ENCODE measurements at regions not wholly inside any gene's neighbourhood (a gene's known extent, or its start where the extent isn't known, plus 50 kb on each side); places are given as distances from the start of the nearest gene placed in this dataset.

DNA sequence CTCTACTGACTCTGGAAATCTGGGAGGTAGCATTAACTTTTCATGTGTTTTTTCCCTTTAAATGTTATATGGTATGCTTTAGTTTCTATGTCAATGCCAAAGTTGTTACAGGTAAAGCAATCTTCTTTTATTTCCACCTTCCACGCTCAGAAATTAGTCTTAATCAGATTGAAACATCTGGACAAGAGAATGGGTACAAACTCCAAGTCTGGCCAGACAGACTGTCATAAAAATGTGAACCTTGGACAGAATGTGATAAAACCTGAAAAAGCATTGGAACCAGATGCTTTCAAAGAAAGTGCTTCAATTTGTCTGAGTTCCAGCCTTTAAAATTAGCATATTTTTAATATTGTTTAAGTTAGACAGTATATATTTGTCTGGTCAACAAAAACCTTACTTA lies 110.7 kb upstream of the P2RY1 start:
- Histone ChIP-seq H2BK15ac (ENCODE audit: low read depth, low read length) (no peak overlapping the region), H4K20me1 (ENCODE audit: control insufficient read depth, insufficient read depth, insufficient read length) (no peaks in the 10 kb centered on the region), H3K9ac (ENCODE audit: extremely low read depth, insufficient read length, low read length) (no peak overlapping the region), H2AFZ (ENCODE audit: low read length) (no peak overlapping the region), H4K5ac (ENCODE audit: insufficient read length, low read depth, low read length) (no peak overlapping the region), H2BK12ac (ENCODE audit: insufficient read length, low read depth, low read length) (no peak overlapping the region), H3K56ac (ENCODE audit: insufficient read length, low read depth, low read length) (no peak overlapping the region), H4K91ac (ENCODE audit: insufficient read length, low read depth, low read length) (no peak overlapping the region), H3K14ac (ENCODE audit: insufficient read depth, low read length) (no peak overlapping the region), H3K4me2 (ENCODE audit: insufficient read depth, insufficient read length, low read length) (no peak overlapping the region), H2BK5ac (ENCODE audit: insufficient read length, low read length) (no peak overlapping the region), H3K79me2 (ENCODE audit: insufficient read depth, low read length) (no peaks in the 10 kb centered on the region), H3K23me2 (ENCODE audit: insufficient read length, low read depth, low read length, poor library complexity, severe bottlenecking) (no peaks in the 10 kb centered on the region), H3K27ac (ENCODE audit: insufficient read length, low read depth, low read length) (no peak overlapping the region), H3K23ac (ENCODE audit: insufficient read length, low read depth, low read length) (no peak overlapping the region), H3K79me1 (ENCODE audit: insufficient read depth, low read depth, low read length, poor library complexity, severe bottlenecking) (no peaks in the 10 kb centered on the region), H2BK20ac (ENCODE audit: low read depth, low read length, poor library complexity, severe bottlenecking) (no peak overlapping the region), H4K8ac (replicated peaks; ENCODE audit: insufficient read length, low read depth, low read length) (no peak overlapping the region), H3K9me3 (ENCODE audit: control insufficient read depth, low read depth, low read length) (no peaks in the 10 kb centered on the region), H3K18ac (ENCODE audit: insufficient read length, low read depth, low read length) (no peak overlapping the region), H3T11ph (ENCODE audit: low read length) (no peak overlapping the region), H2AK5ac (ENCODE audit: insufficient read length, low read length) (no peak overlapping the region), H3K4ac (ENCODE audit: low read depth, low read length) (no peak overlapping the region), H3K4me1 (ENCODE audit: insufficient read depth, low read length) (peaks cover 7% of the 10 kb centered on the region; the same call in 1 of the 2 replicates), H3K27me3 (ENCODE audit: insufficient read depth, low read length) (no peaks in the 10 kb centered on the region), H2BK120ac (ENCODE audit: low read depth, low read length, poor library complexity, severe bottlenecking) (no peak overlapping the region)
- H3K27ac Mint-ChIP-seq: no peak overlapping the region
- no peak for DNase-seq
- peaks cover 3 to 8% (median 7%) of the 10 kb centered on the region in 3 experiments for H3K36me3 Mint-ChIP-seq (ENCODE audit: insufficient read depth in 1 of 3, low read depth in 3 of 3)
- H3K9me3 Mint-ChIP-seq: peaks cover 7 to 9% of the 10 kb centered on the region in 2 experiments
- TF ChIP-seq, protein P1, sequence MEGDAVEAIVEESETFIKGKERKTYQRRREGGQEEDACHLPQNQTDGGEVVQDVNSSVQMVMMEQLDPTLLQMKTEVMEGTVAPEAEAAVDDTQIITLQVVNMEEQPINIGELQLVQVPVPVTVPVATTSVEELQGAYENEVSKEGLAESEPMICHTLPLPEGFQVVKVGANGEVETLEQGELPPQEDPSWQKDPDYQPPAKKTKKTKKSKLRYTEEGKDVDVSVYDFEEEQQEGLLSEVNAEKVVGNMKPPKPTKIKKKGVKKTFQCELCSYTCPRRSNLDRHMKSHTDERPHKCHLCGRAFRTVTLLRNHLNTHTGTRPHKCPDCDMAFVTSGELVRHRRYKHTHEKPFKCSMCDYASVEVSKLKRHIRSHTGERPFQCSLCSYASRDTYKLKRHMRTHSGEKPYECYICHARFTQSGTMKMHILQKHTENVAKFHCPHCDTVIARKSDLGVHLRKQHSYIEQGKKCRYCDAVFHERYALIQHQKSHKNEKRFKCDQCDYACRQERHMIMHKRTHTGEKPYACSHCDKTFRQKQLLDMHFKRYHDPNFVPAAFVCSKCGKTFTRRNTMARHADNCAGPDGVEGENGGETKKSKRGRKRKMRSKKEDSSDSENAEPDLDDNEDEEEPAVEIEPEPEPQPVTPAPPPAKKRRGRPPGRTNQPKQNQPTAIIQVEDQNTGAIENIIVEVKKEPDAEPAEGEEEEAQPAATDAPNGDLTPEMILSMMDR (conservative IDR thresholded peaks at IDR 0.05): no peak
- no peak overlapping the region for H3K4me3 Mint-ChIP-seq
- H3K27me3 Mint-ChIP-seq (ENCODE audit: low read depth): peaks cover 1% of the 10 kb centered on the region; the same call in 1 of the 2 replicates
- no CpG with 5 or more reads among the region's 1 CpG for WGBS (ENCODE audit: extremely low coverage, insufficient read length, low lambda C conversion rate)
- H3K4me1 Mint-ChIP-seq: peaks cover 16 to 17% of the 10 kb centered on the region in 2 experiments

All from H9 (cell line).